ENCODE measurements at regions not wholly inside any gene's neighbourhood (a gene's known extent, or its start where the extent isn't known, plus 50 kb on each side); places are given as distances from the start of the nearest gene placed in this dataset.

DNA sequence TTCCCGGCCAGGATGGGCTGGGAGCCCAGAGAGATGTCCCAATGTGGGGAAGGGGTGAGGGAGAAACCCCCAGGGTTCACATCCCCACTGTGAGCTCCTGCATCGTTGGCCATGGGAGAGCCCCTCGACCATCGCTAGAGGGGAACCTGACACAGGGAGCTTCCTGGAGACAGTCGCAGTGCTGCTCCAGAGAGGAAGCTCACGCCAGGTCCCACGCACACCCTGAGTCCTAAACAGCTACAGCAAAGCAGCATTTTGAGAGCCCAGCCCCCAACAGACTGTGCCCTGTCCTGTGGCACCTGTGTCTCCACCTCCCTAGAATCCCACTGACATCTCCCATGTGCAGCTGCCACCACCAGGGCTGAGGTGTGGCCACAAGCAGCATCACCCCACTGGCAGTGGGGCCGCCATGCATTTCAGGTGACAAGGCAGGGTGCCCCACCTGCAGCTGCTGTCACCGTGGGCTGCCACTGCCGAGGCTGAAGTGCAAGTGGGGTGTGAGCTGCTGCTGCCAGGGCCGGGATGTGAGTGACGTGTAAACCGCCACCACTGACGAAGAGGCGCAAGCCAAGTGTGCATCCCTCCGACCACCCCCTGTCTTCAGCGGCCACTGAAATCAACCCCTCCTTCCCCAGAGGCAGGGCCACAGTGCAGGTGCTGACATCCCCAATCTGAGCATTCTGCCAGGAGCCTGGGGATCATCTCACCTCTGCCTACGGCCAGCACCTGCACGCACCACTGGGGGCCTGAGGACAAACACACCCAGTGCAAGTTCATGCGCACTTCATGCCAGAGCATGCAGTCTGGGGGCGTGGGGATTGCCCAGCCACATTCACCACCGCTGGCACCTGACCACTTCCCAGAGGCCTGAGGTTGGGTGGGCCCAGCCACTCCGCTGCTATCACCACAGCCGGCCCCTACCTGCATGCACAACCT lies 467.7 kb upstream of the SALL3 start:
- no peak for DNase-seq
- TF ChIP-seq GATA1 (IDR thresholded peaks at IDR 0.05; ENCODE audit: low read depth, low read length) (no peak), POLR2A (IDR thresholded peaks at IDR 0.05; ENCODE audit: low read length) (no peak)

DNA sequence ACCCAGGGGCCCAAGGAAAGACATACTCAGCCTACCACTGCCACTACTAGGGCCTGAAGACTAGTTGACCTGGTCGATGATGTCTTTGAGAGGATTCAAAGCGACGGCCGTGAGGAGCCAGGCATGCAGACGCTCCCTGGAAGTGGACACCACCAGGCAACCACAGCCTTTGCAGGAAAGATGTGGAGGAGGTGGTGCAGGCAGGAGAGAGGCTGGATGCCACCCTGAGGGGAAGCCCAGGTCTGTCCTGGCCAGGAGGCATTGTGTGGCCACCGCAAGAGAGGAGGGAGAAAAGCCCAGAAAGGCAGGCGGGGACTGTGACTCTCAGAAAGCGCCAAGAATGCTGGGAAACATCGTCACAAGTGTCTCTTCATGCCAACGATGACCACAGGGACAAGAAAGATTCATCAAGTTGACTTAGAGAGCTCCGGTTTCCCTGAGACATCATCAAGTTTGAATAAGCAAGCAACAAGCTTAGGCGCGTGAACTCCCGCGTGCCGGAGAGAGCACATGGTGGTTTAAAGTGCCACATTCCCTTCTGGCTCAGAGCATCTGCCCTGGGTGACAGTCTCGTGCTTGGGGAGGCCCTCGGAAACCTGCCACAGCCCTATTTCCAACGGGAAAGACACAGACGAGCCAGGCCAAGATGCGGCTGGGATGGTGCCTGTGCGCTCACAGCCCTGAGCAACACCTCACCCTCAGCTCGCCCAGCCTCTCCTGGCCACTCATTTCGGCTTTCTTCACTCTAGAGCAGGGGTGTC lies 464.5 kb upstream of the SALL3 start:
- DNase-seq, result no peak
- TF ChIP-seq POLR2A (IDR thresholded peaks at IDR 0.05; ENCODE audit: low read length), result no peak
- TF ChIP-seq GATA1 (IDR thresholded peaks at IDR 0.05; ENCODE audit: low read depth, low read length), result no peak

DNA sequence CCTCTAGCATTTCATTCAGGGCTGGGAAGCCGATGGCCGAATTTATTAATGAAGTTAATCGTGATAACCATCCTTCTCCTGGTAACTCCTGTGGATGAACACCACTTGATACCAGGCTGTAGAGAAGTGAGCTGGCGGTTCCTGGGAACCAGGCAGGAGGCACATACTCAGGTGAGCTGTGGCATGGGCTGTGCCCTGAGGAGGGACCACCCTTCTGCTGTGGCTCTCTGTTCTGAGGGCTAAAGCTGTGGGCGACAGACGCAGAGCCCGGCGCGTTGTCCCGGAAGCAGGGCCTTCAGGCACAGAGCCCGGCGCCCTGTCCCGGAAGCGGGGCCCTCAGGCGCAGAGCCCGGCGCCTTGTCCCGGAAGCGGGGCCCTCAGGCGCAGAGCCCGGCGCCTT lies 462.3 kb upstream of the SALL3 start:
- no peak for TF ChIP-seq POLR2A (IDR thresholded peaks at IDR 0.05; ENCODE audit: low read length)
- TF ChIP-seq GATA1 (IDR thresholded peaks at IDR 0.05; ENCODE audit: low read depth, low read length), result no peak
- no peak for DNase-seq

DNA sequence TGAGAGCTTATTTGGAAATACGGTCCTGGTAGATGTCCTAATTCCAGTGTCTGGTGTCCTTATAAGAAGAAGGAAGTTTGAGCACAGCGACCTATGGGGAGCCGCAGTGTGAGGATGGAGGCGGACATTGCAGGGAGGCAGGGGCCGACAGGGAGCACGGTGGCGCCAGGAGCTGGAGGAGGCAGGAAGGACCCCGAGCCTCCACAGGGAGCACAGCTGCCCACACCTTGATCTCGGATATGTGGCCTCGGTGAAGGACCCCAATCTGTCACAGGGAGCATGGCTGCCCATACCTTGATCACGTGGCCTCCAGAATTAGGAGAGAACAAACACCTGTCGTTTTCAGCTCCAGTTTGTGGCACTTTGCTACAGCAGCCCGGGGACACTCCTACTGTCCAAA lies 461.6 kb upstream of the SALL3 start:
- DNase-seq, result no peak
- TF ChIP-seq GATA1 (IDR thresholded peaks at IDR 0.05; ENCODE audit: low read depth, low read length) (no peak), POLR2A (IDR thresholded peaks at IDR 0.05; ENCODE audit: low read length) (no peak)

DNA sequence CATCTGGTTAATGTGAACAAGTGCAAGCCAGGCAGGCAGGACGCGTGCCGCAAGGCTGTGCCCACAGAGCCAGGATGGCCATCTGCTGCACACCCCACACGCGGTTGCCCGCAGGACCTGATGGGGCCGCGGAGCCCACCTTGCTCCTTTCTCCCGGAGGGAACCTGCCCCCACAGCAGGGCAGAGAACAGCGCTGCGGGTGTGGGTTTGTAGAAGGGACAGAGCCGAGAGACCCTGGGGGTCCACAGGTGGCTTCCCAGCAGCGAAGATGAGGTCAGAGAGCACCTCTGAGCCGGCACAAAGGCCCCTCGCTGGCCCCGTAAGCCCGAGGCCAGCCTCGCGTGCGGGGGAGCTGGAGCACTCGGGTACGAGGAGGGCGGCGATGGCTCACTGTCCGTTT lies 460.8 kb upstream of the SALL3 start:
- no peak for DNase-seq
- TF ChIP-seq GATA1 (IDR thresholded peaks at IDR 0.05; ENCODE audit: low read depth, low read length), result no peak
- TF ChIP-seq POLR2A (IDR thresholded peaks at IDR 0.05; ENCODE audit: low read length), result no peak

- DNase-seq, result no peak
- no peak for TF ChIP-seq GATA1 (IDR thresholded peaks at IDR 0.05; ENCODE audit: low read depth, low read length)
- TF ChIP-seq POLR2A (IDR thresholded peaks at IDR 0.05; ENCODE audit: low read length), result no peak
These were observed 460.1 kb upstream of the SALL3 start for GRCh38 chr18:78519394-78520062.

DNA sequence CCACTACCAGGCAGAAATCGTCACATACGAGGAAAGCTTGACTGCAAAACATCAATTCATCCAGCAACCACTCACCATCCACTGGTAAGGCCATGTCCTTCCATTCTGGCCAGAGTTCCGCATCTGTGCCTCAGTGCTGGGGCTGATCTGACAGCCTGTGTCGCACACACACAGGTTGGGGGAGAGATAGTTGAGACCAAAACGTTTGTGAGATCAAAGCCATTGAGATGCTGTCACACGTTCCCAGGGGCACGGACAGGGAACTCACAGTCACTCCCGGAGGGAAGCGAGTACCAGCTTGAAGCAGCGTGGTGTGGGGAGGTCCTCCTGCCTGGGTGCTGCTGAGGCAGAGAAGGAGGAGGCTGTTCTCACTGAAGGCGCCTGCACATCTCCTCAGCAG lies 458.5 kb upstream of the SALL3 start:
- DNase-seq, result no peak
- no peak for TF ChIP-seq GATA1 (IDR thresholded peaks at IDR 0.05; ENCODE audit: low read depth, low read length)
- TF ChIP-seq POLR2A (IDR thresholded peaks at IDR 0.05; ENCODE audit: low read length), result no peak

GRCh38 chr18:78521744-78522143 lies 457.9 kb upstream of the SALL3 start:
- TF ChIP-seq GATA1 (IDR thresholded peaks at IDR 0.05; ENCODE audit: low read depth, low read length) (no peak), POLR2A (IDR thresholded peaks at IDR 0.05; ENCODE audit: low read length) (no peak)
- DNase-seq, result no peak

DNA sequence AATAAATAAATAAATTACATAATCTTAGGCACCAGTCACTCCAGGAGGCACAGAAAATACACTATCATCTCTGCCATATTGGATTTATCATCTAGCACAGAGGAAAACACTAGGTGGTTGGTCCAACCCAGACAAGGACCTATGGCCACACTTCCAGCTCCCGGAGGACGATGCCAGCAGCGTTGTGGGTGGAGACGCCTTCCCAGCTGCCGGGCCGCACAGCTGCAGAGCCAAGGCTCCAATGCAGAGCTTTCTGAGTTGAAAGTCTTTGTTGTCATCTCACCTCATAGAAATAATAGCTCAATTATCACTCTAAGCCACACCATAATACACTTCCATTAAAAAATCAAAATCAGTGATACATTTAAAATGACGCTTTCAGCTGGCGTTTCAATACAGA lies 457.1 kb upstream of the SALL3 start:
- TF ChIP-seq GATA1 (IDR thresholded peaks at IDR 0.05; ENCODE audit: low read depth, low read length), result no peak
- no peak for TF ChIP-seq POLR2A (IDR thresholded peaks at IDR 0.05; ENCODE audit: low read length)

DNA sequence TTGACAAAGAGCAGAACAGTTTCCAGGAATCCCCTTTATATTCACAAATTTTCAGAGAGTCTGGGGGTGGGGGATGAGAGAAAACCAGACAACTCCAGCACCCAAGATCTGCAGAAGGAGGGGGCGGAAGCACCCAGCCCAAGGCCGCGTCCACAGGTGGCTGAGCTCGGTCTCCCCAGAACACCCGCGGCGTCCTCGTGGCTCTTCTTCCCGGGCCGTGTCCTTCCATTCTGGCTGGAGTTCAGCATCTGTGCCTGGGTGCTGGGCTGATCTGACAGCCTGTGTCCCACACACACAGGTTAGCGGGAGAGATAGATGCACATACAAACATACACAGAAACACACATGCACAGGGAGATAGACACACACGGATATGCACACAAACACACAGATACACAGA lies 455.8 kb upstream of the SALL3 start:
- DNase-seq, result no peak

More for the DNA sequence above, 457.1 kb upstream of the SALL3 start:
- no peak for DNase-seq

DNA sequence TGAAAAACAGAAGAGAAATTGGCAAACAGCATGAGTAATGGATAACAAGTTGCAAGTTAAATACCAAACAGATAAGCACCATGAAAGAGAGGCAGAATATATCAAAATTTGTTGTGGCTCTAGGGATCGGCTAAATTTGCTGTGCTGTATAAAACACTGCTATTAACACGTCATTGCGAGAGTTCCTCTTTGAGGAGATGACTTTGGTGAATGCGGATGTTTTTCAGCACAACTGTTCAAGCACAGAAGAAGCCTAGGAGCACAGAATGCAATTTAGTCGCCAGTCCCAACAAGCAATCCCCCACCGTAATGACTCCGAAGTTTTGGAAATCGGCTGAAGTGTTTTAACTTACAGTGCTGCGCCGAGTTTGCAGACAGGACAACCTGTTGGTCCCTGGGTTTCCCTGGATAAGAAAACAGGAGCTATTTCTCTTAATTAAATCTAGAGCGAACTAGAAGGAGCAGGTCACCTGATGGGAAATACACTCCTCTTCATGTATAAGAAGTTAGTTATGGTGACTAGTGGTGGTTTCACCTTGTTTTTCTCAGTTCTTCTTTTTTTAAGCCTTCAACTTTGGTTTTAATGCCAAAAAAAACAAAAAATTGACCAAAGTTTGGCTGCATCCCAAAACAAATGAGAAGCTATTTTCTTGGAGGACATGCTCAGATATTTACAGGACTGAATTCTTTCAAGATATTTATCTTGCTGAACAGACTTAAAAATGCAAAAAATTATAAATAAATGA lies 454.1 kb upstream of the SALL3 start:
- TF ChIP-seq GATA1 (IDR thresholded peaks at IDR 0.05; ENCODE audit: low read depth, low read length), result no peak
- no peak for TF ChIP-seq POLR2A (IDR thresholded peaks at IDR 0.05; ENCODE audit: low read length)
- no peak for DNase-seq

More for the DNA sequence above, 455.8 kb upstream of the SALL3 start:
- TF ChIP-seq POLR2A (IDR thresholded peaks at IDR 0.05; ENCODE audit: low read length), result no peak
- TF ChIP-seq GATA1 (IDR thresholded peaks at IDR 0.05; ENCODE audit: low read depth, low read length), result no peak

DNA sequence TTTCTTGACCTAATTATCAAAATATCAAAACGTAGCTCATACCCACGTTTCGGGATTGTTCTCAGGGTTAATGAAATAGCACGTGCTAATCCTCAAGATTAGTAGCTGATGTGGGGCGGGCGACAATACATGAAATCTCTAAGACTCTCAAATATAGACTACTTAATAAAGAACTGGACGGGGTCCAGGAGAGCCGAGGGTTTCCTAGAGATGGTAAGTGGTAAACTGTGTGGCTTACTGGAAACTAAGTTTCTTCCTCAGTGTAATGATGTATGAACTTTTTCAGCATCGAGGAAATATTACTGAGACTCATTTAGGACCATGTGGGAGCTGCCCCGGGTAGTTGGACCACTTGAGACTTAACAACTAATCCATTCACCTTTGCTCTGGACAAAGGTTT lies 453.3 kb upstream of the SALL3 start:
- TF ChIP-seq GATA1 (IDR thresholded peaks at IDR 0.05; ENCODE audit: low read depth, low read length) (no peak), POLR2A (IDR thresholded peaks at IDR 0.05; ENCODE audit: low read length) (no peak)
- no peak for DNase-seq

GRCh38 chr18:78526923-78527711 lies 452.5 kb upstream of the SALL3 start:
- no peak for TF ChIP-seq GATA1 (IDR thresholded peaks at IDR 0.05; ENCODE audit: low read depth, low read length)
- TF ChIP-seq POLR2A (IDR thresholded peaks at IDR 0.05; ENCODE audit: low read length), result no peak

More at GRCh38 chr18:78526923-78527711, 452.5 kb upstream of the SALL3 start:
- DNase-seq, result no peak

Data from erythroblast (primary cell).